Chondrocyte (in vitro differentiated cells): ENCODE measurements at regions not wholly inside any gene's neighbourhood (a gene's known extent, or its start where the extent isn't known, plus 50 kb on each side); places are given as distances from the start of the nearest gene placed in this dataset.

Source experiments
- DNase-seq: peaks from one replicate; pipeline ENCODE4 v3.0.0; 2021; ENCODE audit warnings: mixed read lengths, low spot score
- H3K27ac Mint-ChIP-seq: one replicate; pipeline ENCODE4 v1.8.0; 2021; ENCODE audit warnings: mild to moderate bottlenecking, moderate library complexity, mixed read lengths; ENCODE audit not compliant: unreplicated experiment
- H3K27me3 Mint-ChIP-seq: 2 replicates; pipeline ENCODE4 v1.8.0; 2021; ENCODE audit warnings: low read depth, mixed read lengths
- H3K36me3 Mint-ChIP-seq: 2 replicates; pipeline ENCODE4 v1.8.0; 2021; ENCODE audit warnings: low read depth, mixed read lengths
- H3K4me1 Mint-ChIP-seq: 2 replicates; pipeline ENCODE4 v1.8.0; 2021; ENCODE audit warnings: low read depth, mild to moderate bottlenecking, mixed read lengths
- H3K4me3 Mint-ChIP-seq: one replicate; pipeline ENCODE4 v1.8.0; 2021; ENCODE audit warnings: mild to moderate bottlenecking, moderate library complexity, mixed read lengths; ENCODE audit not compliant: unreplicated experiment
- H3K9me3 Mint-ChIP-seq: 2 replicates; pipeline ENCODE4 v1.8.0; 2021; ENCODE audit warnings: low read depth, mixed read lengths
- TF ChIP-seq, protein P1 (sequence below): fragments of 200-600 bp; sonication (generic); IDR thresholded peaks from 2 replicates; pipeline ENCODE4 v1.5.0; 2021; ENCODE audit warnings: antibody characterized with exemption, mild to moderate bottlenecking, moderate library complexity

DNA sequence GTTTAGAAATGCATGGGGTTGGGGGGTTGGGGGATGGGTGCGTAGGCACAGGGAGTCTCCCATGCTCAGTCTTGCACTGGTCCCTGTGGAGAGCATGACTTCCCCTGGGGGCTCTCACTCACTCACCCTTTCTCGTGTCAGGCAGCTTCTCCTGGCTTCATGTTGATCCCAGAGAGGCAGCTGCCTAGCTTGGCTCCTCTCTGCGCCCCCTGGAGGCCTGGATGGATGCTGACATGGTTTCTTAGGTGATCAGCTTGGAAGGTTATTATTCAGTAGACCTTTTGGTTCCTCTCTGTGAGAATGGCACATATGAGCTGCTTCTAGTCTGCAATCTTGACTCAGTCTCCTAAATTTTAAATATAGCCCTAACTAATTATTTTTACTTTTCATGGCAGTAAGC, 109.3 kb upstream of the FAM83B start:
- no peak overlapping the region for H3K4me3 Mint-ChIP-seq
- no peak for DNase-seq
- H3K36me3 Mint-ChIP-seq, result peaks cover 7% of the 10 kb centered on the region
- peaks cover 29% of the 10 kb centered on the region for H3K9me3 Mint-ChIP-seq
- no peak overlapping the region for H3K27ac Mint-ChIP-seq
- no peaks in the 10 kb centered on the region for H3K27me3 Mint-ChIP-seq
- no peaks in the 10 kb centered on the region for H3K4me1 Mint-ChIP-seq
- TF ChIP-seq, protein P1, sequence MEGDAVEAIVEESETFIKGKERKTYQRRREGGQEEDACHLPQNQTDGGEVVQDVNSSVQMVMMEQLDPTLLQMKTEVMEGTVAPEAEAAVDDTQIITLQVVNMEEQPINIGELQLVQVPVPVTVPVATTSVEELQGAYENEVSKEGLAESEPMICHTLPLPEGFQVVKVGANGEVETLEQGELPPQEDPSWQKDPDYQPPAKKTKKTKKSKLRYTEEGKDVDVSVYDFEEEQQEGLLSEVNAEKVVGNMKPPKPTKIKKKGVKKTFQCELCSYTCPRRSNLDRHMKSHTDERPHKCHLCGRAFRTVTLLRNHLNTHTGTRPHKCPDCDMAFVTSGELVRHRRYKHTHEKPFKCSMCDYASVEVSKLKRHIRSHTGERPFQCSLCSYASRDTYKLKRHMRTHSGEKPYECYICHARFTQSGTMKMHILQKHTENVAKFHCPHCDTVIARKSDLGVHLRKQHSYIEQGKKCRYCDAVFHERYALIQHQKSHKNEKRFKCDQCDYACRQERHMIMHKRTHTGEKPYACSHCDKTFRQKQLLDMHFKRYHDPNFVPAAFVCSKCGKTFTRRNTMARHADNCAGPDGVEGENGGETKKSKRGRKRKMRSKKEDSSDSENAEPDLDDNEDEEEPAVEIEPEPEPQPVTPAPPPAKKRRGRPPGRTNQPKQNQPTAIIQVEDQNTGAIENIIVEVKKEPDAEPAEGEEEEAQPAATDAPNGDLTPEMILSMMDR, result peak; percentile 46

DNA sequence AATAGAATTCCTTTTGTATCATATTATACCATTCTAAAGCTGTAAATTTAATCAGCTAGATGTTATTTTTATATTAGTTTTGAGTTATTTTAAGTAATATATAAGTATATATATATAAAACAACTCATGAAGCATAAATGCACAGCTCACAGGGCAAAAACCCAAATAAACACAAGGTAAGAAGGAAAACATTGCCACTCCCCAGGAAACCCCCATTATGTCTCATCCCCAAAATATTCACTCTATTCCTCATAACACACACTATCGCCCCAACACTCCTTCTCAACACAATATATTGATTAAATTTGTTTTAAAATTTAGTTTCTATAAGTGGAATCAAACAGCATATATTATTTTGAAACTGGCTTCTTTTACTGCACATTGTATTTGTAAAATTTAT, 98.6 kb upstream of the FAM83B start:
- H3K4me1 Mint-ChIP-seq, result no peaks in the 10 kb centered on the region
- TF ChIP-seq, protein P1, result no peak

DNA sequence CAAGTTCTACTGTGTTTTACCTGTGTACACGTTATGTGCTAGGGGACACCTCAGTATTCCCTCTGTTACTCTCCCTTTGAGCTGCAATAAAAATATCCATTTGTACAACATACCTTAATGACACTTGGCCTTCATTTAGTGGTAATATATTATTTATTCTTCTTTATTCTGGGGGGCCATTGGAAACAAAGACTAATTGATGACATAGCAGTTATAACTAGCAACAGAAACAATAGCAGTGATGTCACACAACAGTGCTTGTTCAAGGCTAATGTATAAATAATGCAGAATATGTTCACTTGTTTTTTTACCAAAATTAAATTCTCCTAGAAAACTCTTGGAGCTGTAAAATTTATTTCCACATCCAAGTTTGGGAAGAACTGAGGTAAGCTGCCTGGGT, 92.2 kb upstream of the FAM83B start:
- Mint-ChIP-seq H3K4me3 (no peak overlapping the region), H3K36me3 (no peaks in the 10 kb centered on the region), H3K27me3 (no peaks in the 10 kb centered on the region), H3K9me3 (peaks cover 7% of the 10 kb centered on the region), H3K4me1 (peaks cover 8% of the 10 kb centered on the region), H3K27ac (no peak overlapping the region)
- TF ChIP-seq, protein P1, result no peak
- no peak for DNase-seq

More for the DNA sequence above, 98.6 kb upstream of the FAM83B start:
- Mint-ChIP-seq H3K36me3 (peaks cover 2% of the 10 kb centered on the region), H3K27ac (no peak overlapping the region), H3K27me3 (no peaks in the 10 kb centered on the region), H3K4me3 (no peak overlapping the region), H3K9me3 (peaks cover 19% of the 10 kb centered on the region)
- DNase-seq, result no peak

DNA sequence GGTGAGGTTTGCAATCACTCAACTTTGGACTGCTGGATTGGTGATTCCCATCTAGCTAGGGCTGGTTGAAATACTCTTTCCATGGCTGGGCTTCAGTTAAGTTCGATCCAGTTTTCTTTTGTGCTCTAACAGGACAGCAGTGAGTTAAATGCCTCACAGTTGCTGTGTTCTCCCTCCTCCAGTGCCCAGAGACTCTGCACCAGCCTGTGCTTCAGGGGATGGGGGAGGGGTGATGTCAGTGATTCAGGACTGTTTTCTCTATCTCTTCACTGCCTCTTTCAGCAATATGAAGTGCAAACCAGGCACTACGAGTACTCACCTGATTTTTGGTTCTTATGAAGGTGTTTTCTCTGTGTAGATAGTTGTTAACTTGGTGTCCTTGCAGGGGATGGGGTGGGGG, 88.2 kb upstream of the FAM83B start:
- no peaks in the 10 kb centered on the region for H3K36me3 Mint-ChIP-seq
- no peak overlapping the region for H3K4me3 Mint-ChIP-seq
- H3K27me3 Mint-ChIP-seq, result peaks cover 3% of the 10 kb centered on the region
- peaks cover 8% of the 10 kb centered on the region for H3K4me1 Mint-ChIP-seq
- DNase-seq, result no peak
- peaks cover 7% of the 10 kb centered on the region for H3K9me3 Mint-ChIP-seq
- no peak overlapping the region for H3K27ac Mint-ChIP-seq
- TF ChIP-seq, protein P1, result no peak

DNA sequence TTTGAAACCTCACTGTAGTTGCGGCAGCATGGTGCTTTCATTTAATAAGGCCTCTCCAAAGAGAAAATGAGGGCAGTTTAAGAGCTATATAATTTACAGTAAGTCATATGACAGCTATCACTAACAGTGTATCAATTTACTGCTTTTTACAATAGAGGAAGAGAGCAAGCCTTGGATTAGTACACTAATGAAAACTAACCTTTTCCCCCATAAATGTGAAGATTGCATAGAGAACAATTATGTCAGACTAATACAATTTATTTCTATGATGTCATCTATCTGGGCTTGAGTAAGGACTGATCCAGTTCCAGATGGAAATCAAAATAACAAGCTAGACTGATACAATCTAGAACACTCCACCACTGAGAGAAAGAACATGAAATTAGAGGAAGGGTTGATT, 78.1 kb upstream of the FAM83B start:
- TF ChIP-seq, protein P1, result no peak

More for the DNA sequence above, 78.1 kb upstream of the FAM83B start:
- Mint-ChIP-seq H3K9me3 (no peaks in the 10 kb centered on the region), H3K4me3 (no peak overlapping the region), H3K36me3 (no peaks in the 10 kb centered on the region), H3K4me1 (peaks cover 3% of the 10 kb centered on the region), H3K27ac (no peak overlapping the region), H3K27me3 (peaks cover 4% of the 10 kb centered on the region)
- no peak for DNase-seq
